ENCODE measurements at regions not wholly inside any gene's neighbourhood (a gene's known extent, or its start where the extent isn't known, plus 50 kb on each side); places are given as distances from the start of the nearest gene placed in this dataset.
"Not testable (repeated sequence)": the region's sequence is repeated elsewhere in the genome, so short reads cannot be mapped to it uniquely, and the experiment has no call there.

GRCh38 chr2:167726788-167727187 lies 520.6 kb downstream of the STK39 start:
- Histone ChIP-seq H3K4me3 (no peak overlapping the region), H3K36me3 (no peaks in the 10 kb centered on the region), H3K4me1 (no peaks in the 10 kb centered on the region), H3K9me3 (no peaks in the 10 kb centered on the region), H3K27ac (no peak overlapping the region), H3K27me3 (no peaks in the 10 kb centered on the region)
- intact Hi-C loops (cut with DNase I) = no loop called here
- ATAC-seq (no peak), DNase-seq (no peak)
- TF ChIP-seq CTCF (IDR thresholded peaks at IDR 0.05) = no peak

DNA sequence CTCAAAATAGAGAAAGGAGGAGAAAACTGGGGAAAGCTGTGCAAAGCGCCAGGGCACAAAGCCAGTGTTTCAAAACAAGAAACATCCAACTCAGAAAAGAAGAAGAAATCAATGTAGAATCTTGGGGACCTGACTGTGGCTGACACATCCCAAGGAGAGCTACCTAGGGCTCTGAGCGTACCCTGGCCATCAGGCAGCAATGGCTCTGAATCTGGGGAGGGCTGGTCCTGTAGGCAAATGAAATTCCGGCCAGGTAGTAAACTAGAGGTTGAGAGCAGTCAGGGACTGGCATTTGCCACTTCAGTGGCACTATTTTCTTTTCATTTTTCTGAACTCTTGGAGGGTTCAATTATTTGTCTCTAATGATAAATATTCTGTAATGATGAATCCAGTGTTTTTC lies 525.8 kb downstream of the STK39 start:
- intact Hi-C loops (cut with DNase I) = no loop called here
- DNase-seq (no peak), ATAC-seq (no peak)
- no peak for TF ChIP-seq CTCF (IDR thresholded peaks at IDR 0.05)
- Histone ChIP-seq H3K9me3 (no peaks in the 10 kb centered on the region), H3K27me3 (no peaks in the 10 kb centered on the region), H3K36me3 (no peaks in the 10 kb centered on the region), H3K27ac (no peak overlapping the region), H3K4me3 (no peak overlapping the region), H3K4me1 (no peaks in the 10 kb centered on the region)

DNA sequence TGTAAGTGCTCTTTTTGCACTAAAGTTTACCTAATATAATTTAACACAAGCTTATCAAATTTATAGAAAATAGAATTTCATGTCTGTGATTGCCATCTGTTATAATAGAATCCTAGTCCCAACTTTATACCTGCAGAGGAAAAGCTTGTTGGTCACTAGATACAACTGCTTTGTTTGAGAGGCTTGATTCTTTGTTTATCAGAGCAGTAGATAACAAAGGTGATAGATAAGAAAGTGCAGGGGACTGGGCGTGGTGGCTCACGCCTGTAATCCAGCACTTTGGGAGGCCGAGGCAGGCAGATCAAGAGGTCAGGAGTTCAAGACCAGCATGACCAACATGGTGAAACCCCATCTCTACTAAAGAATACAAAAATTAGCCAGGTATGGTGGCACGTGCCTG lies 528.0 kb downstream of the STK39 start:
- Histone ChIP-seq H3K36me3 (no peaks in the 10 kb centered on the region), H3K4me3 (no peak overlapping the region), H3K4me1 (no peaks in the 10 kb centered on the region), H3K9me3 (no peaks in the 10 kb centered on the region), H3K27me3 (no peaks in the 10 kb centered on the region), H3K27ac (no peak overlapping the region)
- DNase-seq (no peak), ATAC-seq (no peak)
- TF ChIP-seq CTCF (IDR thresholded peaks at IDR 0.05) = no peak
- intact Hi-C loops (cut with DNase I) = no loop called here

DNA sequence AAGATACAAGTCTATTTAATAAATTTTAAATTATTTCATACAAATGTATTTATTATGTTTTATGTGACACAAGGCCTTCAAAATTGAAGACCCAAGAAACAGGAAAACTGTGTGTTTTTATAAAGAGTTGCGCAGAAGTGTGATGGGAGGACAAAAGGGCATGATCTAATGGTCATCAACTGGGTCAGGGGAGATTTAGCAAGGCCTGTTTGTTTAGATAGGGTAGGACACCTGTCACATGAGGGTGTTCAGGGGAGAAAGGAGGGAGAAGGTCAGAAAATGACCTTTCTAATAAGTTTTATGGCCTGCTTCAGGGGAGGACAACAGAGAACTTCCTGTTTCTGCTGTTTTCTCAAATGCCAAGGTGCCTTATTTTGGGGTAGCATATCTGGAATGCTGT lies 528.8 kb downstream of the STK39 start:
- Histone ChIP-seq H3K36me3 (no peaks in the 10 kb centered on the region), H3K9me3 (no peaks in the 10 kb centered on the region), H3K27ac (no peak overlapping the region), H3K4me1 (no peaks in the 10 kb centered on the region), H3K4me3 (no peak overlapping the region), H3K27me3 (no peaks in the 10 kb centered on the region)
- ATAC-seq (no peak), DNase-seq (no peak)
- TF ChIP-seq CTCF (IDR thresholded peaks at IDR 0.05) = no peak
- intact Hi-C loops (cut with DNase I) = no loop called here

GRCh38 chr2:167715932-167716331 lies 531.5 kb downstream of the STK39 start:
- ATAC-seq = no peak
- intact Hi-C loops (cut with DNase I) = no loop called here

DNA sequence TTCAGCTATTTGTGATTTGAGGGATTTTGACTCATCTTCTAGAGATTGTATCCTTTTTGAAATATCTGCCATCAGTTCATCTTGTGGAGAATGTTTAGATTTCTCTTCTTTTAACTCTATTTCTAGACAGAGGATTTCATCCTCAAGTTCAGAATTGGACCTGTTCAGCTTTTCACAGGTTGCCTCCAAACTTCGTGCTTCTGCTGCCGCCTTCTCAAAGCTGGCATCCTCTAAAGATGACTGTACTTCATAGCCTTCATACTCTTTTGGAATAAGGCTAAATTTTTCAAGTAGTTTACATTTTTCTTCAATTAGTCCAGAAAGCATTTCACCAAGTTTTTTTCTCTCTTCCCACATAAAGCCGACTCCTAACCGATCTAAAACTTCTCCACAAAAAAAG lies 531.9 kb downstream of the STK39 start:
- not testable (repeated sequence) for H3K9me3 ChIP-seq, H3K36me3 ChIP-seq, H3K27ac ChIP-seq

More at GRCh38 chr2:167715932-167716331, 531.5 kb downstream of the STK39 start:
- H3K4me3 ChIP-seq = no peak overlapping the region
- no peaks in the 10 kb centered on the region for H3K36me3 ChIP-seq
- H3K27me3 ChIP-seq = no peaks in the 10 kb centered on the region
- no peaks in the 10 kb centered on the region for H3K4me1 ChIP-seq
- peak in 1 of 4 donors; percentile 67 for DNase-seq
- H3K9me3 ChIP-seq = no peaks in the 10 kb centered on the region
- no peak overlapping the region for H3K27ac ChIP-seq
- no peak for TF ChIP-seq CTCF (IDR thresholded peaks at IDR 0.05)

More for the DNA sequence above, 531.9 kb downstream of the STK39 start:
- H3K27me3 ChIP-seq; ATAC-seq; intact Hi-C loops (cut with DNase I); H3K4me3 ChIP-seq; H3K4me1 ChIP-seq; DNase-seq: not testable (repeated sequence)
